Natural killer cell (primary cell): ENCODE measurements at regions not wholly inside any gene's neighbourhood (a gene's known extent, or its start where the extent isn't known, plus 50 kb on each side); places are given as distances from the start of the nearest gene placed in this dataset.
"Not testable (repeated sequence)": the region's sequence is repeated elsewhere in the genome, so short reads cannot be mapped to it uniquely, and the experiment has no call there.

Experiments
- ATAC-seq, 3 donors: fragments of 150-1000 bp in 2 of 3; fragments of 200-7000 bp in 1 of 3; cut with Tn5 transposase; 1 replicate in 1 of 3; 2 replicates in 2 of 3; pipeline ENCODE4 v1.10.0; 2021; ENCODE audit warnings: mild to moderate bottlenecking in 2 of 3, moderate library complexity in 2 of 3
- DNase-seq, 2 donors: peaks; one replicate each; pipeline versions ENCODE4 v3.0.0 to v3.0.0-alpha.2; 2013 to 2021; ENCODE audit warnings: mixed read lengths in 1 of 2
- H3K27ac ChIP-seq: one replicate; pipeline ENCODE4 v1.5.1; 2013; ENCODE audit warnings: mild to moderate bottlenecking, low read length
- H3K27me3 ChIP-seq: one replicate; pipeline ENCODE4 v1.6.1; 2013; ENCODE audit warnings: low read length; ENCODE audit not compliant: control insufficient read depth, insufficient read depth
- H3K36me3 ChIP-seq: one replicate; pipeline ENCODE4 v1.6.1; 2013; ENCODE audit warnings: low read length; ENCODE audit not compliant: control insufficient read depth, insufficient read depth
- H3K4me1 ChIP-seq: one replicate; pipeline ENCODE4 v1.6.1; 2013; ENCODE audit warnings: low read length; ENCODE audit not compliant: control insufficient read depth, insufficient read depth
- H3K4me3 ChIP-seq: one replicate; pipeline ENCODE4 v1.5.1; 2013; ENCODE audit warnings: low read length
- H3K9me3 ChIP-seq: one replicate; pipeline ENCODE4 v1.6.1; 2013; ENCODE audit warnings: low read length; ENCODE audit not compliant: control insufficient read depth, insufficient read depth
- H3K27ac Mint-ChIP-seq, 2 donors: one replicate each; pipeline ENCODE4 v1.8.0; 2022; ENCODE audit warnings: mild to moderate bottlenecking in 2 of 2, mixed read lengths in 2 of 2, moderate library complexity in 1 of 2
- H3K27me3 Mint-ChIP-seq, 2 donors: one replicate each; pipeline ENCODE4 v1.8.0; 2022; ENCODE audit warnings: low read depth in 2 of 2, mixed read lengths in 2 of 2
- H3K36me3 Mint-ChIP-seq: one replicate; pipeline ENCODE4 v1.8.0; 2022; ENCODE audit warnings: mixed read lengths
- H3K4me1 Mint-ChIP-seq, 2 donors: one replicate each; pipeline ENCODE4 v1.8.0; 2022; ENCODE audit warnings: mixed read lengths in 2 of 2
- H3K4me3 Mint-ChIP-seq: one replicate; pipeline ENCODE4 v1.8.0; 2022; ENCODE audit warnings: mild to moderate bottlenecking, moderate library complexity, mixed read lengths
- H3K9me3 Mint-ChIP-seq, 2 donors: one replicate each; pipeline ENCODE4 v1.8.0; 2022; ENCODE audit warnings: mixed read lengths in 2 of 2
- WGBS: methylation state at CpG from one replicate; pipeline ENCODE4 v1.1.7; 2013; ENCODE audit warnings: missing lambda C conversion rate; ENCODE audit not compliant: insufficient coverage; 5-methylcytosine and 5-hydroxymethylcytosine counted together
- intact Hi-C: fragments of 100-400 bp; cut with micrococcal nuclease; formaldehyde crosslinking; loops from one replicate; pipeline ENCODE4 v1.14.2; 2022

DNA sequence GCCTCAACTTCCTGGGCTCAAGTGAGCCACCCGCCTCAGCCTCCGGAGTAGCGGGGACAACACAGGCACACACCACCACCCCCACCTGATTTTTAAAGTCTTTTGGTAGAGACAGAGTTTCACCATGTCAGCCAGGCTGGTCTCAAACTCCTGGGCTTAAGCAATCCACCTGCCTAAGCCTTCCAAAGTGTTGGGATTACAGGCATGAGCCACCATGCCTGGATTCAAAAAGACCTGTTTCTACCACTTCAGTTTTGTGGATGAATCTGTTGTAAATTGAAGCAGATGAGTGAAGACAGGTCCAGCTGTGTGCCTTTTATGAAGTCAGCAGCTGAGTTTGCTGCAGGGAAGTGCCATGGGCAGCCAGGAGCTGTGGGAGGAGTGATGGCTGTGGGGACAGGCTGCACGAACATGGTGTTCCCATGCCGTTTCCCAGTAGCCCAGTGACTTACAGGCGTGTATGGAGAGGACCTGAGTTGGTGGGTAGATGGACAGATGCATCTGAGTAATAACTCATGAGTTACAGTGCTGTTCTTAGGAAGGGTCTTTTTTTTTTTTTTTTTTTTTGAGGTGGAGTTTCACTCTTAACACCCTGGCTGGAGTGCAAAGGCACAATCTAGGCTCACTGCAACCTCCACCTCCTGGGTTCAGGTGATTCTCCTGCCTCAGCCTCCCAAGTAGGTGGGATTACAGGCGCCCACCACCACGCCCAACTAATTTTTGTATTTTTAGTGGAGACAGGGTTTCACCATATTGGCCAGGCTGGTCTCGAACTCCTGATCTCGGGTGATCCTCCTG lies 122.5 kb upstream of the TPTE start:
- H3K4me3 Mint-ChIP-seq, DNase-seq, ATAC-seq, H3K27me3 ChIP-seq, H3K27ac Mint-ChIP-seq, H3K4me1 Mint-ChIP-seq, H3K36me3 ChIP-seq, H3K4me1 ChIP-seq, intact Hi-C loops, H3K27ac ChIP-seq, H3K4me3 ChIP-seq, H3K36me3 Mint-ChIP-seq, H3K27me3 Mint-ChIP-seq, H3K9me3 Mint-ChIP-seq: not testable (repeated sequence)
- H3K9me3 ChIP-seq, result peaks cover 33% of the 10 kb centered on the region
- 60% methylated on average over 1 of the region's 10 CpGs for WGBS

DNA sequence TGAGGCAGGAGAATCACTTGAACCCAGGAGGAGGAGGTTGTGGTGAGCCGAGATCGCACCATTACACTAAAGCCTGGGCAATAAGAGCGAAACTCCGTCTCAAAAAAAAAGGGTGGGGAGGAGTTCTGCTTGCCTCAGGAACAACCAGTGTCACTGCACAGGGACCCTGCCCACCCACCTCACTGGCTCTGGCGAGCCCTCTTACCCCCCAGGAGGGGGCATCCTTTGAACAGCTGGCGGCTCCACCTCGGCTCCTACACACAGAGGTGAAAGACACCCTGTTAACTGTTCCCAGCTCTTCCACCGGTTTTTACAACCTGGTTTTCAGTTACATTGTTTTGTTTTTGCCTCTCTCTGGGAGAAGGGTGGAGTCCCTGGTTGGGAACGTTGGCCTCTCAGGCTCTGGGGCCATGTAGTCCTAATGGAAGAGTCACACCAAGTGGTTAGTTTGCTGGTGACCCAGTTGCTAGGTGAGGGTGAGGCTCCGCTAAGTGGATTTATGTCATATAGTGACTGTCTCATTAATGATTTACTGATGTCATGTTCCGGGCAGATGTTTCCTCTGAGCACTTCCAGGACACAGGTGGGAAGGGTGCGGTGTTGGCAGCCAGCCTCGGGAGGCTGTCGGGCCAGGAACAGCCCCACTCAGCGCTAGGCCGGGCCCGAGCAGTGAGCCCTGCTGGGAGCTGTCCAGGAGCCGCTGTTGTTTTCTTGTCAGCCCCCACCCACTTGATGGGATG lies 120.6 kb upstream of the TPTE start:
- intact Hi-C loops, H3K4me1 Mint-ChIP-seq, H3K4me3 Mint-ChIP-seq, H3K9me3 Mint-ChIP-seq, H3K36me3 ChIP-seq, H3K27me3 ChIP-seq, H3K4me3 ChIP-seq, DNase-seq, H3K27ac ChIP-seq, H3K27me3 Mint-ChIP-seq, H3K4me1 ChIP-seq, ATAC-seq, H3K27ac Mint-ChIP-seq: not testable (repeated sequence)
- H3K36me3 Mint-ChIP-seq, result peaks cover 13% of the 10 kb centered on the region
- 81% methylated on average over 15 of the region's 18 CpGs for WGBS
- peaks cover 44% of the 10 kb centered on the region for H3K9me3 ChIP-seq

DNA sequence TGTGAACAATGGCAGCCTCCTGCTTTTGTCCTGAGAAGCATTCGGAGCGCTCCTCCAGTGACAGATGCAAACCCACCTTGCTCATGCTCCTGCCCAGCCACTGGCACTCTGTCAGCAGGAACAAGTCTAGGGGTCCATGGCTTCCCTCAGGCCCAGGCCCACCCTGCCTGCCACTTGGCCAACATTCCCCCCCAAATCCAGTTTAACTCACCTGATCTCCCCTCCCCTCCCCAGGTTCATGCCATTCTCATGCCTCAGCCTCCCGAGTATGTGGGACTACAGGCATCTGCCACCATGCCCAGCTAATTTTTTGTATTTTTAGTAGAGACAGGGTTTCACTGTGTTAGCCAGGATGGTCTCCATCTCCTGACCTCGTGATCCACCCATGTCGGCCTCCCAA lies 118.9 kb upstream of the TPTE start:
- H3K4me1 Mint-ChIP-seq, H3K9me3 Mint-ChIP-seq, DNase-seq, H3K4me3 ChIP-seq, H3K4me1 ChIP-seq, H3K27ac Mint-ChIP-seq, H3K4me3 Mint-ChIP-seq, H3K27ac ChIP-seq, intact Hi-C loops, H3K27me3 Mint-ChIP-seq, H3K27me3 ChIP-seq, H3K36me3 ChIP-seq: not testable (repeated sequence)
- 81% methylated on average over 5 of the region's 5 CpGs for WGBS
- H3K36me3 Mint-ChIP-seq, result peaks cover 20% of the 10 kb centered on the region
- H3K9me3 ChIP-seq, result peaks cover 44% of the 10 kb centered on the region
- ATAC-seq, result peak in 1 of 3 donors; percentile 12

DNA sequence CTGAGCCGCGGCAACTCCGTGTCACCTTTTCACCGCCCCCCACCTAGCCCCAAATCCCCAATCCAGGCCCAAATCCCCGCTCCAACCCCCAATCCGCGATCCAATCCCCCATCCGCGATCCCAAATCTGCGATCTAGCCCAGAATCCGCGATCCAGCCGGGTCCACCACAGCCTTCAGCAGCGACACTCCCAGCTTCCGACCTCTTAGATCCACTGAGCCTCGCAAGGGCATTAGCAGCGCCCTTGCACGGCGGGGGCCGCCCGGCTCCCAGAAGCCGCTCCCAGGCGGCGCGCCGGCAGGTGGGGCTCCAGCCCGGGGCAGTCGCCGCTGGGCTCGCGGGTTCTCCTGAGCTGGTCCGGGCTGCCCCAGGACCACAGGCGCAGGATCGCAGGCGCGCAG lies 116.1 kb upstream of the TPTE start:
- H3K36me3 ChIP-seq, DNase-seq, H3K27ac Mint-ChIP-seq, intact Hi-C loops, H3K4me3 ChIP-seq, H3K4me1 Mint-ChIP-seq, H3K9me3 Mint-ChIP-seq, H3K27ac ChIP-seq, H3K4me3 Mint-ChIP-seq, H3K27me3 Mint-ChIP-seq, H3K27me3 ChIP-seq, ATAC-seq, H3K4me1 ChIP-seq: not testable (repeated sequence)
- WGBS, result 76% methylated on average over 32 of the region's 36 CpGs
- peaks cover 44% of the 10 kb centered on the region for H3K9me3 ChIP-seq
- H3K36me3 Mint-ChIP-seq, result peaks cover 20% of the 10 kb centered on the region

DNA sequence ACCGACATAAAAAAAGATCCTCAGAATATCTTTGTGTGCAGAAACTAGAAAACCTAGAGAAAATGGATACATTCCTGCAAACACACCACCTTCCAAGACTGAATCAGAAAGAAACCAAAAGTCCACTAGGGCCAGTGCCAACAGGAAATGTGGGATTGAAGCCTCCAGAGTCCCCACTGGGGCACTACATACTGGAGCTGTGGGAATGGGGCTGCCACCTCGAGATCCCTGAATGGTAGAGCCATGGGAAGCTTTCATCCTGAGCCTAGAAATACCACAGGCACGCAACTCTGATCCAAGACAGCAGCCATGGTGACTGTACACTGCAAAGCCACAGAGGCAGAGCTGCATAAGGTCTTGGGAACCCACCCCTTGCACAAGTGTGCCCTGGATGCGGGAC lies 111.6 kb upstream of the TPTE start:
- DNase-seq, H3K4me1 Mint-ChIP-seq, H3K27me3 Mint-ChIP-seq, H3K27ac Mint-ChIP-seq, H3K4me1 ChIP-seq, H3K27ac ChIP-seq, intact Hi-C loops, H3K27me3 ChIP-seq, H3K4me3 ChIP-seq, H3K9me3 Mint-ChIP-seq, ATAC-seq, H3K36me3 ChIP-seq, H3K4me3 Mint-ChIP-seq: not testable (repeated sequence)
- peaks cover 24% of the 10 kb centered on the region for H3K9me3 ChIP-seq
- H3K36me3 Mint-ChIP-seq, result peaks cover 12% of the 10 kb centered on the region
- WGBS, result 55% methylated on average over 3 of the region's 4 CpGs

DNA sequence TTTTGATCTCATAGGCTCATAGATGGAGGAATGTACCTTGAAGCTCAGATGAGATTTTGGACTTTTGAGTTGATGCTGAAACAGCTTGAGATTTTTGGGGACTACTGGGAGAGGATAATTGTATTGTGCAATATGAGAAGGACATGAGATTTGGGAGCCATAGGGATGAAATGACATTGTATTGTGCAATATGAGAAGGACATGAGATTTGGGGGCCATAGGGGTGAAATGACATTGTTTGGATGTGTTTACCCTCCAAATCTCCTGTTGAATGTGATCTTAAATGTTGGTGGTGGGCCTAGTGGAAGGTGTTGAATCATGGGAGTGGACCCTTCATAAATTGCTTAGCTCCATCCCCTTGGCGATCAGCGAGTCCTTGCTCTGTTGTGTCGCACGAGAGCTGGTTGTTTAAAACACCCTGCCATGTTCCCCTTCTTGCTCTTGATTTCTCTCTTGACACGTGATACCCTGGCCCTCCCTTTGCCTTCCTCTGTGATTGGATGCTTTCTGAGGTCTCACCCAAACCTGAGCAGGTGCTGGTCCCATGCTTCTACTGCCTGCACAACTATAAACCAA lies 110.9 kb upstream of the TPTE start:
- intact Hi-C loops, DNase-seq, H3K27me3 Mint-ChIP-seq: not testable (repeated sequence)

DNA sequence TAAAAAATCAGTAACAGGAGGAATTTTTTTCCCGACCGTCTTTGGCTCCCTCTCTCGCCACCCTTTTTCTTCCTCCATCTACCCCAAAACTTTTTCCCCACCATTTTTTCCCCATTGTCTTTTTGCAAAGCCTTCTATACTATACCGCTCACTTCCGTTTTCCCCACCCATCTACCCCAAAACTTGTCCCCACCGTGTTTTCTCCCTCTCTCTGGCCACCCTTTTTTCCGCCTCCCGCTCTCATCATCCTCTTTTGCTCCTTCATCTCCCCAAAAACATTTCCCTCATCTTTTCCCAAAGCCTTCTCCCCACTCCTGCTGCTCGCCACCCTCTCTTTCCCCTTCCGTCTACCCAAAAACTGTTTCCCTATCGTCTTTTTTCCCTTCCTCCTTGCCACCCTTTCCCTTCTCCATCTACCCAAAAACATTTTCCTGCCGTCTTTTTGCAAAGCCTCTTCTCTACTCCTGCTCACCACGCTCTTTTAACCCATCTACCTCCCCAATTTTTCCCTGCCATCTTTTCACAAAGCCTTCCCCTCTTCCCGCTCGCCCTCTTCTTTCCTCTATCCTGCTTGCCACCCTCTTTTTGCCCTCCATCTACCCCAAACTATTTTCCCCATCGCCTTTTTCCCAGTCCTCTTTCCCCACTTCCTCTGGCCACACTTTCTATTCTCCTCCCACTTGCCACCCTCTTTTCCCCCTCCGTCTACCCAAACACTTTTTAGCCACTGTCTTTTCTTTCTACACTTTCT lies 109.4 kb upstream of the TPTE start:
- H3K27ac ChIP-seq, H3K36me3 Mint-ChIP-seq, DNase-seq, H3K27ac Mint-ChIP-seq, H3K36me3 ChIP-seq, intact Hi-C loops, H3K9me3 Mint-ChIP-seq, H3K27me3 Mint-ChIP-seq, H3K4me1 Mint-ChIP-seq, H3K4me3 ChIP-seq, H3K4me3 Mint-ChIP-seq, H3K4me1 ChIP-seq, H3K27me3 ChIP-seq, ATAC-seq: not testable (repeated sequence)
- peaks cover 36% of the 10 kb centered on the region for H3K9me3 ChIP-seq
- WGBS, result 73% methylated on average over 16 of the region's 17 CpGs

More for the DNA sequence above, 110.9 kb upstream of the TPTE start:
- H3K36me3 ChIP-seq, H3K27ac Mint-ChIP-seq, H3K4me1 ChIP-seq, H3K27ac ChIP-seq, H3K4me3 ChIP-seq, H3K36me3 Mint-ChIP-seq, H3K4me1 Mint-ChIP-seq, H3K27me3 ChIP-seq, H3K9me3 Mint-ChIP-seq, ATAC-seq, H3K4me3 Mint-ChIP-seq: not testable (repeated sequence)
- 75% methylated on average over 5 of the region's 5 CpGs for WGBS
- H3K9me3 ChIP-seq, result peaks cover 26% of the 10 kb centered on the region
